T-helper 1 cell treated with Interleukin-12 subunit alpha and Interleukin-12 subunit beta and Interleukin-4 antibody, amounts not matched to agents 30 μg/mL and 1 μg/mL, for 36 hours (primary cell): ENCODE measurements at regions not wholly inside any gene's neighbourhood (a gene's known extent, or its start where the extent isn't known, plus 50 kb on each side); places are given as distances from the start of the nearest gene placed in this dataset.

Experiments used
- H3K27ac Mint-ChIP-seq: one replicate; pipeline ENCODE4 v1.8.0; 2021; ENCODE audit warnings: mild to moderate bottlenecking, mixed read lengths
- H3K27me3 Mint-ChIP-seq: one replicate; pipeline ENCODE4 v1.8.0; 2021; ENCODE audit warnings: low read depth, mixed read lengths
- H3K36me3 Mint-ChIP-seq: one replicate; pipeline ENCODE4 v1.8.0; 2021; ENCODE audit warnings: low read depth, mixed read lengths
- H3K4me1 Mint-ChIP-seq: one replicate; pipeline ENCODE4 v1.8.0; 2021; ENCODE audit warnings: low read depth, mixed read lengths
- H3K4me3 Mint-ChIP-seq: one replicate; pipeline ENCODE4 v1.8.0; 2021; ENCODE audit warnings: mild to moderate bottlenecking, moderate library complexity, mixed read lengths
- H3K9me3 Mint-ChIP-seq: one replicate; pipeline ENCODE4 v1.8.0; 2021; ENCODE audit warnings: mixed read lengths

DNA sequence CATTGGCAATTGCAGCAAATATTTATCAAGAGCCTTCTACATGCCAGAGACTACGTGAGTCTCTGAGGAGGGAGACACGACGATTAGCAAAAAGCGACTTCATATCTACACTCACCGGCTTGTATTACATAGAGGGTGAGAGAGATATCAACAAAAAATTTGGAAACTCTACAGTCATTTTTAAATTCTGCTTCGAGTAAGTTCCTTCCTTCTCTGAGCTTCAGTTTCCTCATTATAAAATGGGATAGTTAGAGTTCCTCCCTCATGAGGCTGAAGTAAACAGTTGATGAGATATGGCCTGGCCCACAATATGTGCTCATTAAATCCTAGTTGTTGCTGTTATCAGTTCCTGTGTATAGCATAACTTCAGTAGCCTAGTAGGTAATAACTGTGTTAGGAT, 64.1 kb upstream of the SIRPA start:
- no peak overlapping the region for H3K27ac Mint-ChIP-seq
- no peaks in the 10 kb centered on the region for H3K9me3 Mint-ChIP-seq
- no peaks in the 10 kb centered on the region for H3K36me3 Mint-ChIP-seq
- H3K4me3 Mint-ChIP-seq: no peak overlapping the region
- H3K27me3 Mint-ChIP-seq: peaks cover 3% of the 10 kb centered on the region
- no peaks in the 10 kb centered on the region for H3K4me1 Mint-ChIP-seq

GRCh38 chr20:1830240-1830639, 65.0 kb upstream of the SIRPA start:
- H3K27me3 Mint-ChIP-seq: peaks cover 3% of the 10 kb centered on the region
- no peaks in the 10 kb centered on the region for H3K4me1 Mint-ChIP-seq
- H3K36me3 Mint-ChIP-seq: no peaks in the 10 kb centered on the region
- H3K4me3 Mint-ChIP-seq: no peak overlapping the region
- H3K9me3 Mint-ChIP-seq: no peaks in the 10 kb centered on the region
- H3K27ac Mint-ChIP-seq: no peak overlapping the region

- H3K36me3 Mint-ChIP-seq: no peaks in the 10 kb centered on the region
- no peak overlapping the region for H3K4me3 Mint-ChIP-seq
- H3K27ac Mint-ChIP-seq: no peak overlapping the region
- peaks cover 3% of the 10 kb centered on the region for H3K27me3 Mint-ChIP-seq
- no peaks in the 10 kb centered on the region for H3K9me3 Mint-ChIP-seq
- H3K4me1 Mint-ChIP-seq: no peaks in the 10 kb centered on the region
Observed at GRCh38 chr20:1829531-1829930, 65.7 kb upstream of the SIRPA start.

DNA sequence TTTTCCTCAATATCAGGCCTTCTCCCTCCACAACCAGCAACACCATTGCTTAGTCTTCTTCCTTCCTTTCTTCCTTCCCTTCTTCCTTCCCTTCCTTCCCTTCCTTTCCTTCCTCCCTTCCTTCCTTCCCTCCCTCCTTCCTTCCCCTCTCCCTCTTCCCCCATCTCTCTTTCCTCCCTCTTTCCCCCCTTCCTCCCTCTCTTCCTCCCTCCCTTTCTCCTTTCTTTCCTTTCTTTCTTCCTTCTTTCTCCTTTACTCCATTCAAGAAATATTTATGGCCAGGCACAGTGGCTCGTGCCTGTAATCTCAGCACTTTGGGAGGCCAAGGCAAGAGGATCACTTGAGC, 66.4 kb upstream of the SIRPA start:
- Mint-ChIP-seq H3K4me3 (no peak overlapping the region), H3K27me3 (peaks cover 3% of the 10 kb centered on the region), H3K27ac (no peak overlapping the region), H3K4me1 (no peaks in the 10 kb centered on the region), H3K9me3 (no peaks in the 10 kb centered on the region), H3K36me3 (no peaks in the 10 kb centered on the region)

DNA sequence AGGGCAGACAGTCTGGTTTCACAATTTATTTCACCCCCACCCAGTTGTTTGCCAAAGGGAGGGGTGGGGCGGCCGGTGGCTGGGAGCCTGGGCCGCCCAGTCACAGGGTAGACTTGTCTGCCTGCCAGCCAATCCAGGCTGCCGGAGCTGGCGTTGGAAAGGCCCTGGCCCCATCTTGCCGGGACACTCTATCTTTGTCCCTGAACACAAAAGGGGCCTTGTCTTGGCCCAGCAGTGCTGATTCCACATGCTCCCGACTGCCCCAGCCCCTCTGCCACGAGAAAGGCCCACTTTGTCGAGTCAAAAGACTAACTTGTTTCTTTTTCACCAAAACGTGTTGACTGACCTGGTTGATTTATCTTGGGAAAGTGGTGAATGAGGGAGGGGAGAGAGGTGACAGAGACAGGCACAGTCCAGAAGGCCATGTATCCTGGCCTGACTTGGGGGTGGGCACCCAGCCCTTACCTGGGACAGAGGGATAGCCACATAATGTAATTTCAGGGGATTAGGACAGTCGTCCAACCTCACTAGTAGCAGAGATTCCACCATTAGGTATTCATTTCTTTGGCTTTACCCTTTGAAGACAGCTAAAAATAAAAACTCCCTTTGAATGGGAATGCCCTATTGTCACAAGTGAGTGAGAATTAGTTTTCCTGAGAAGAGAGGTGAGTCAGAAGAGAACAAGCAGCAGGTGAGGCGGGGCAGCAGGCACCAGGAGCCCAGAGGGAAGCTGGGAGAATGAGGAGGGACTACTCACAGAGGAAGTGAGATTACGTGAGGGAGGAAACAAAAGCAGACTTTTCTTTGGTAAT, 67.0 kb upstream of the SIRPA start:
- H3K27me3 Mint-ChIP-seq: peaks cover 3% of the 10 kb centered on the region
- peaks cover 1% of the 10 kb centered on the region for H3K9me3 Mint-ChIP-seq
- no peaks in the 10 kb centered on the region for H3K4me1 Mint-ChIP-seq
- no peak overlapping the region for H3K4me3 Mint-ChIP-seq
- H3K36me3 Mint-ChIP-seq: no peaks in the 10 kb centered on the region
- no peak overlapping the region for H3K27ac Mint-ChIP-seq

GRCh38 chr20:1827510-1827973, 67.7 kb upstream of the SIRPA start:
- Mint-ChIP-seq H3K36me3 (no peaks in the 10 kb centered on the region), H3K4me1 (no peaks in the 10 kb centered on the region), H3K9me3 (peaks cover 8% of the 10 kb centered on the region), H3K4me3 (no peak overlapping the region), H3K27ac (no peak overlapping the region), H3K27me3 (peaks cover 3% of the 10 kb centered on the region)

GRCh38 chr20:1825938-1826445, 69.2 kb upstream of the SIRPA start:
- H3K27ac Mint-ChIP-seq: no peak overlapping the region
- H3K27me3 Mint-ChIP-seq: peaks cover 6% of the 10 kb centered on the region
- no peaks in the 10 kb centered on the region for H3K4me1 Mint-ChIP-seq
- peaks cover 22% of the 10 kb centered on the region for H3K9me3 Mint-ChIP-seq
- no peak overlapping the region for H3K4me3 Mint-ChIP-seq
- no peaks in the 10 kb centered on the region for H3K36me3 Mint-ChIP-seq

GRCh38 chr20:1825507-1825906, 69.7 kb upstream of the SIRPA start:
- no peak overlapping the region for H3K27ac Mint-ChIP-seq
- H3K9me3 Mint-ChIP-seq: peaks cover 23% of the 10 kb centered on the region
- H3K4me1 Mint-ChIP-seq: no peaks in the 10 kb centered on the region
- no peaks in the 10 kb centered on the region for H3K36me3 Mint-ChIP-seq
- H3K27me3 Mint-ChIP-seq: peaks cover 6% of the 10 kb centered on the region
- no peak overlapping the region for H3K4me3 Mint-ChIP-seq

GRCh38 chr20:1824834-1825233, 70.4 kb upstream of the SIRPA start:
- Mint-ChIP-seq H3K27me3 (peaks cover 7% of the 10 kb centered on the region), H3K4me1 (no peaks in the 10 kb centered on the region), H3K27ac (no peak overlapping the region), H3K4me3 (no peak overlapping the region), H3K36me3 (no peaks in the 10 kb centered on the region), H3K9me3 (peaks cover 23% of the 10 kb centered on the region)

GRCh38 chr20:1824181-1824580, 71.0 kb upstream of the SIRPA start:
- peaks cover 10% of the 10 kb centered on the region for H3K27me3 Mint-ChIP-seq
- H3K4me3 Mint-ChIP-seq: no peak overlapping the region
- no peaks in the 10 kb centered on the region for H3K36me3 Mint-ChIP-seq
- H3K27ac Mint-ChIP-seq: no peak overlapping the region
- H3K9me3 Mint-ChIP-seq: peaks cover 23% of the 10 kb centered on the region
- no peaks in the 10 kb centered on the region for H3K4me1 Mint-ChIP-seq

DNA sequence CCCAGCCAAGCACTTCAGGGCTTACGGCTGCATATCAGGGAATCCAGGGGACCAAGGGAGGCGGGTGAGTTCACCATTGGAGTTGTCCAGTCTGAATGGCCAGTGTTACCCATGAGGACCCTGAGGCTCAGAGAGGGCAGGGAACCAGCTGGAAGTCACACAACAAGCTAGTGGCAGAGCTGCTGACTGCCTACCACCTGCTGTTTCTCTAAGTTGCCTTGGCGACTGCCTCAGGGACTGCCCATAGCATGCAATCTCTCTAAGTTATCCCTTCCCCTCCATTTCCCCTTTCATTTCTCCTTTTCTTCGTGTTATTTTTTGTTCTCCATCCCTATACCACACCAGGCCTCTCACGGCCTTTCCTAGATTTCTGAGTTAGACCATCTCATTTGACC, 71.8 kb upstream of the SIRPA start:
- no peak overlapping the region for H3K27ac Mint-ChIP-seq
- no peak overlapping the region for H3K4me3 Mint-ChIP-seq
- H3K4me1 Mint-ChIP-seq: no peaks in the 10 kb centered on the region
- H3K27me3 Mint-ChIP-seq: peaks cover 15% of the 10 kb centered on the region
- peaks cover 23% of the 10 kb centered on the region for H3K9me3 Mint-ChIP-seq
- no peaks in the 10 kb centered on the region for H3K36me3 Mint-ChIP-seq

DNA sequence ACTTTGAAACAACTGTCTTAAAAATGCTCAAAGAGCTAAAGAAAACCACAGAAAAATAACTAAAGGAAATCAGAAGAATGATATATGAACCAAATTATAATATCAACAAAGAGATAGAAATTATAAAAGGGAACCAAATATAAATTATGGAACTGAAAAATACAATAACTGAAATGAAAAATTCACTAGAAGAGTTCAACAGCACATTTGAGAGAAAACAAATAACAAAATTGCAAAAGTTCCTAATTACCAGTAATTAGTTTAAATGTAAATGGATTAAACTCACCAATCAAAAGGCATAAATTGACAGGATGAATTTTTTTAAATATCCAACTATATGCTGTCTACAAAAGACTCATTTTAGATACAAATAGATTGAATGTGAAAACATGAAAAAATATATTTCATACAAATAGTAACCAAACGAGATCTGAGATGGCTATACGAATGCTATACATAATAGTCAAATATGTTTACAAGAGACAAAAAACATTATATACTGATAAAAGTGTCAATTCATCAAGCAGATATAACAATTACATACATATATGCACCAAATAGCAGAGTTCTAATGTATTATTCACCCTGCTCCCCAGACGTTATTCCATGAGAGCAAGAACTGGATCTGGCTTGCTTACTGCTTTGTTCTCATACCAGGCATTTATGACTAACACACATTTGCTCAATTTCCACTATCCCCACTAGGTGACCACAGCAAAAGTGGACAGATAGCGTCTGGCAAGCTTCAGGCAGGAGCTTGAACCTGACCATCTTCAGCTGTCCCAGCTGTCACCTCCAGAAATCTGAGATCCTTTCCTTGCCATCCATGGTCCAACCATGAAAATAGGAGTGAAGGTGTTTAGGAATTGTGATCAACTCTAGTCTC, 72.4 kb upstream of the SIRPA start:
- Mint-ChIP-seq H3K27ac (no peak overlapping the region), H3K4me3 (no peak overlapping the region), H3K27me3 (peaks cover 21% of the 10 kb centered on the region), H3K36me3 (no peaks in the 10 kb centered on the region), H3K9me3 (peaks cover 23% of the 10 kb centered on the region), H3K4me1 (no peaks in the 10 kb centered on the region)

- peaks cover 23% of the 10 kb centered on the region for H3K9me3 Mint-ChIP-seq
- H3K27ac Mint-ChIP-seq: no peak overlapping the region
- no peaks in the 10 kb centered on the region for H3K36me3 Mint-ChIP-seq
- H3K4me3 Mint-ChIP-seq: no peak overlapping the region
- H3K27me3 Mint-ChIP-seq: peaks cover 38% of the 10 kb centered on the region
- no peaks in the 10 kb centered on the region for H3K4me1 Mint-ChIP-seq
Observed at GRCh38 chr20:1820138-1821079, 74.8 kb upstream of the SIRPA start.
